HG03039 (cell line): ENCODE measurements at regions not wholly inside any gene's neighbourhood (a gene's known extent, or its start where the extent isn't known, plus 50 kb on each side); places are given as distances from the start of the nearest gene placed in this dataset.

Source experiments
- ATAC-seq: cut with Tn5 transposase; IDR thresholded peaks from one replicate; pipeline ENCODE4 v1.9.1; 2021; ENCODE audit warnings: mild to moderate bottlenecking, moderate library complexity; ENCODE audit not compliant: unreplicated experiment

DNA sequence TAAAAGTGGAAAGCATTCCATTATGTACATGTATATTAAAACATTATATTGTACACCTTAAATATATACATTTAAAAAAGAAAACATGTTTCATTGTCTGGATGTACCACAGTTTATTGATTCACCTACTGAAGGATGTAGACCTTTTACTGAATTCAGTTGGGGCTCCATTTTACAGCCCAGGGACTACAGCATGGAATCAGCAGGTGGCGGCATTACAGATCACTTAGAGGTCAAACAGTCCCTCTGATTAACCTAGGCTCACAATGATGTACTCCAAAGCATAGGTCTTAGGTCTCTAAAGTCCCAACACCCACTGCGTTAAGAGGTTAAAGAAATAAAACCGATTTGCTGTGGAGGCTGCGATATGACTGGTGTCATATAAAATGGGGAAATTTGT, 490.9 kb downstream of the SHISA9 start:
- ATAC-seq, result no peak

DNA sequence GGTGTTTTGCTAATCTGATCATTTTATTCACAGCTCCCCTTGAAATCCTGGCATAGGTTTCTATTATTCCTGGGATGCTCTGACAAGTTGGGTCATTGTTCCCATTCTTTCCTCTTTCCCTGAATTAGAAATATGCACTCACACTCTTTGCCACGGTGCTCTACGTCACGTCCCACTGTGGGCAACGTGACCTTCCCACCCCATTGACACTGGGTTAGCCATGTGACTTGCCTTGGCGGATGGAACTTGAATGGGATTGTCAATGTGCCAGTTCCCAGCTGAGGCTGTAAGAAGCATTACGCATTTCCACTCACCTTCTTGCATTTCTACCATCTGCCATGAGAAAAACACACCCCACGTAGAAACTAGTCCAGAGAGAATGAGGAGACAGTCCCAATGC, 492.4 kb downstream of the SHISA9 start:
- no peak for ATAC-seq

DNA sequence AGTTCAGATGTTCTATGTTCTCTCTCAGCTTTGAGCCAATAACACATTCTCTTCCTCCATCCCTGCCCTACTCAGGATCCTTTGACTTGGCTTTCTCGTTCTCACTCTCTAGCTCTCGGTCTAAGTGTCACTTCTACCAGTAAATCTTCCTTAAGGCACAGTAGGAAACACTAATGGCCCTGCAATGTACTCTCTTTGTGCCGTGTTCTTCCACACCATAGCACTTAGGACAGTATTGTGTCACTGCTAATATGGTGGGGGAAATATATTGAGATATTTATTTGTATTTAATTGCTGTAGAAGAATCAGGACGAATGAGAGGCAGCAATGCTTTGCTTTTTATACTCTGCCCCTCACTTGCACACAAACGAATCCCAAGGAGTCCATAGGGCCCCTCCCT, 493.1 kb downstream of the SHISA9 start:
- no peak for ATAC-seq

- no peak for ATAC-seq
Measured at GRCh38 chr16:13397126-13397525, 495.7 kb downstream of the SHISA9 start.

GRCh38 chr16:13401641-13402040, 500.2 kb downstream of the SHISA9 start:
- no peak for ATAC-seq

GRCh38 chr16:13402601-13403000, 501.2 kb downstream of the SHISA9 start:
- no peak for ATAC-seq

GRCh38 chr16:13403326-13403725, 501.9 kb downstream of the SHISA9 start:
- no peak for ATAC-seq

- no peak for ATAC-seq
Measured at GRCh38 chr16:13414154-13414553, 505.8 kb upstream of the ERCC4 start.

- no peak for ATAC-seq
Measured at GRCh38 chr16:13419589-13419988, 500.4 kb upstream of the ERCC4 start.

DNA sequence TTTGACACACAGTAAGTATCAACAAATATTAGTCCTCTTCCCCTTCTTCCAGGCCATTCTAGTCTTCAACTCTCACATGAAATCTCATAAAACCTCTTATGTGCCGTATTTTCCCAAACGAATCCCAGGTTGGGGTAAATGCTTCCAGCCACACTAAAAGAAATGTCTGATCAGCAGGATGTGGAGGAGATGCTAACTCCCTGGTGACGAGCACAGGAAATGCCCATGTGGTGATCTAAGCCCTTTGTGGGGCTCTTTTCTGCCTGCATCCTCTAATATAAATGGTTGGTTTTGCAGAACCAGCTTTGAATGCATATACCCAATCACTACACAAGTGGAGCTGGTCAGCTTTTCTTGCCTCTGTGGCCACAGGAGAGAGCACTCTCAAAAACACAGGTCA, 498.2 kb upstream of the ERCC4 start:
- ATAC-seq, result no peak

DNA sequence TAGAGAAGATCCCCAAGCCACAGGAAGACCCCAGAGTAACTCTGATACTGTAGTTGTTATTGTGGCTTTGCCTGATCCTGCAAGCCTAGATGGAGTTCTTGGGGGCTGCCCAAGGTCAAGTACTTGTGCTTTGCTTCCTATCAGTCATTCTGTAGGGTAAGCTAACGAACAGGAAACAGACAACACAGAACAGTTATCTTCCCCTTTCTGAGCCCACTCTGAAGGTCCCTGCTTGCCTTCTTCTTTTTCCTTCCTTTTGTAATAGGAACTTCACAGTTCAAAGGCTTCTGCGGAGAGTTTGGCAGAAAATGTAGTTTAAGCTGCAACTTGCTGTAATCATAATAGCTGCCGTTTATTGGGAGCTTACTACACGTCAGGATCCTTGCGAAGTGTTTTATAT, 494.1 kb upstream of the ERCC4 start:
- no peak for ATAC-seq

- no peak for ATAC-seq
Measured at GRCh38 chr16:13426269-13426668, 493.7 kb upstream of the ERCC4 start.

GRCh38 chr16:13426736-13427135, 493.2 kb upstream of the ERCC4 start:
- no peak for ATAC-seq

DNA sequence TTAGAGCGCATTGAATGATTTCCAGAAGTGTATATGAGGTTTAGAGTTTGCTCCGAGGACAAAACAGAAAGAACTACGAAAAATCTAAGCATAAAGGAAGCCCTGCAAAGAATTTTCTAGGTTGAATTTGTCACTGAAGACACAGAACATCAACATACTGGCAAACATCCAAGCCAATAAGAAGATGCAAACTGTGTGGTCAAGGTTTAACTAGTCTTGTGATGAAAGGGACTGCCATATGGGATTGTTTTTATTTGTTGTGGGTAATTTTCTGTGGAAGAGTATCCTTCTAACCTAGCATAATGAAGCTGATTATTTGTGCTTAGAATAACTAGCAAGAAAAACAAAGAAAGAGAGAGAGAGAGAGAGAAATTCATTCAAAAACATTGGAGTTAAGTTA, 492.0 kb upstream of the ERCC4 start:
- no peak for ATAC-seq

- ATAC-seq, result no peak
Measured at GRCh38 chr16:13429416-13429815, 490.5 kb upstream of the ERCC4 start.

DNA sequence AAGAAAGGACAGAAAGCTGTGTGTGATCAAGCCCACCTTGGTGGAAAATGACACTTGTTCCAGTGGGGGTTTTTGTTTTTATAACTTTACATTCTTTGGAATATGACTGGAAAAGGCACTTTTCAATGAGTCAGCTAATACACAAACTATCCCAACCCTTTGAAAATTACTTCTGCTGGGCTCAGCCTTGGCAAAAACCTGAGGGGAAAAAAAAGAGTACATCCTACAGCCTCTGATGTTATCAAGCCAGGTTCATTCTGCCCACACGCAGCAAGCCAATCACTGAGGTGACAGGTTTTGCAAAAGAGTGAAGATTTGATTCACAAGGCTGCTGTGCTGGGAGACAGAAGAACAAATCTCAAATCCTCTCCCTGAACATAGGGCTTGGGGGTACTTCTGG, 484.5 kb upstream of the ERCC4 start:
- no peak for ATAC-seq

- ATAC-seq, result no peak
Measured at GRCh38 chr16:13435873-13436474, 484.0 kb upstream of the ERCC4 start.

GRCh38 chr16:13436641-13437412, 483.1 kb upstream of the ERCC4 start:
- no peak for ATAC-seq

DNA sequence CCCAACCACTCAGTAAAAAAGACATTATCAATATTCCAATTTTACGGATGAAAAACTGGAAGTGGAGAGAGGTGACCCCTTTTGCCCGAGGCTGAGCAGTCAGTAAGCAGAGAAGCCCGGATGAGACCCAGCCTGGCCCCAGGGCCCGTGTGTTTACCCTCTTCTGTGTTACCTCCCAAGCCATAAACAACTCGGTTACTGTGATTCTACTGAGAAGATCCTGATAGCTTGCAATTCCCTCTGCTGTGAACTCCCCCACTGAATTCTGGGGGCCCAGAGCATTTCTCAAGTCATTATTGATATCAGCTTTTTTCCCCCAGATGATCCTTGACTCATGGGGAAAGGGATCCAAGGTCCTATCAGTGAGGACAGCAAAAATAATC, 482.6 kb upstream of the ERCC4 start:
- ATAC-seq, result no peak

GRCh38 chr16:13438064-13438463, 481.9 kb upstream of the ERCC4 start:
- ATAC-seq, result no peak

- ATAC-seq, result no peak
Measured at GRCh38 chr16:13439766-13440165, 480.2 kb upstream of the ERCC4 start.

DNA sequence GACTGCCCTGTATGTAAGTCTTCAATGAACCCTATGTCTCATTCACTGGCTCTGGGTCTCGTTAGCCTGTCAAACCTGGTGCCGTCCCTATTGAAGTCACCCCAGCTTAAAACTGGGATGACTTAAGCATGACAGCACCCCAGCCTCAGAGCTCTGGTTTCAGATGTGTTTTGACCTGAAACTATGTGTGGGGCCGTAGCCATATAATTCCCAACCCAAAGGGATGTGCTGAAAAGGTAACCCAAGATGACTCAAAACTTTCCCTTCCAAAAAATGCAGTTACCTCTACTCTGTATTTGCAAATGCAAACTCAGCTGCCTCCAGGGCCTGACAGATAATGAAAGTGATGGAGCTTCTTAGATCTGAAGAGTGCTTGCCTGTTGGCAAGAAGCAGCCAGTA, 478.3 kb upstream of the ERCC4 start:
- peak; percentile 55 for ATAC-seq

GRCh38 chr16:13448346-13448745, 471.6 kb upstream of the ERCC4 start:
- ATAC-seq, result no peak
